IMR-90 (cell line): ENCODE measurements at regions not wholly inside any gene's neighbourhood (a gene's known extent, or its start where the extent isn't known, plus 50 kb on each side); places are given as distances from the start of the nearest gene placed in this dataset.

Experiments
- ATAC-seq: fragments of 200-7000 bp; cut with Tn5 transposase; 2 replicates; pipeline ENCODE4 v1.9.1; 2020; ENCODE audit warnings: low read depth, mild to moderate bottlenecking, moderate library complexity
- BruUV-seq: library from RNA; stranded (reverse); fragments of 400-500 nt; replicated peaks from 2 replicates; lab custom pipeline; 2021; lab: Mats Ljungman, UMichigan
- CTCF ChIA-PET: fragments of 300-600 bp; formaldehyde crosslinking; extraction: SDS; loops from one replicate; lab custom pipeline; 2021; ENCODE audit warnings: antibody characterized with exemption; lab: Yijun Ruan, JAX
- POLR2A ChIA-PET: fragments of 300-600 bp; sonication (Branson Sonifier 250); formaldehyde crosslinking; loops from one replicate; lab custom pipeline; 2022; ENCODE audit warnings: antibody characterized with exemption; ENCODE audit not compliant: unreplicated experiment; lab: Charles Lee
- DNase-seq: peaks from one replicate; pipeline ENCODE4 v3.0.0; 2013
- H2AFZ ChIP-seq: replicated peaks from 2 replicates; pipeline ENCODE3; 2013; ENCODE audit warnings: low read length, mild to moderate bottlenecking; ENCODE audit not compliant: poor library complexity
- H2AK5ac ChIP-seq: 2 replicates; pipeline ENCODE4 v1.6.1; 2013; ENCODE audit warnings: low read depth, low read length, inconsistent platforms
- H2AK9ac ChIP-seq: replicated peaks from 2 replicates; pipeline ENCODE3; 2013; ENCODE audit warnings: mild to moderate bottlenecking, low read depth, low read length, moderate library complexity; ENCODE audit not compliant: poor library complexity
- H2BK120ac ChIP-seq: 2 replicates; pipeline ENCODE4 v1.6.1; 2013; ENCODE audit warnings: low read depth, low read length, inconsistent platforms
- H2BK15ac ChIP-seq: 3 replicates; pipeline ENCODE4 v1.6.1; 2013; ENCODE audit warnings: low read depth, low read length, inconsistent platforms
- H2BK20ac ChIP-seq: 2 replicates; pipeline ENCODE4 v1.6.1; 2013; ENCODE audit warnings: low read depth, mild to moderate bottlenecking, inconsistent platforms, low read length, moderate library complexity
- H2BK5ac ChIP-seq: 2 replicates; pipeline ENCODE4 v1.6.1; 2013; ENCODE audit warnings: mild to moderate bottlenecking, low read depth, low read length, inconsistent platforms; ENCODE audit not compliant: poor library complexity, severe bottlenecking
- H3K14ac ChIP-seq: replicated peaks from 2 replicates; pipeline ENCODE4 v1.6.1; 2013; ENCODE audit warnings: low read depth, low read length, inconsistent platforms
- H3K18ac ChIP-seq: 2 replicates; pipeline ENCODE4 v1.6.1; 2013; ENCODE audit warnings: low read depth, low read length, control low read depth
- H3K23ac ChIP-seq: 2 replicates; pipeline ENCODE4 v1.6.1; 2013; ENCODE audit warnings: low read depth, low read length, inconsistent platforms
- H3K27ac ChIP-seq: 2 replicates; pipeline ENCODE4 v1.5.1; 2013; ENCODE audit warnings: mild to moderate bottlenecking, control low read depth, low read length; ENCODE audit not compliant: insufficient read depth
- H3K27me3 ChIP-seq: 2 replicates; pipeline ENCODE4 v1.6.1; 2013; ENCODE audit warnings: low read length; ENCODE audit not compliant: control insufficient read depth, insufficient read depth
- H3K36me3 ChIP-seq: 2 replicates; pipeline ENCODE4 v1.6.1; 2013; ENCODE audit warnings: low read length, mixed read lengths; ENCODE audit not compliant: control insufficient read depth, insufficient read depth
- H3K4ac ChIP-seq: 2 replicates; pipeline ENCODE4 v1.6.1; 2013; ENCODE audit warnings: low read depth, low read length, inconsistent platforms
- H3K4me1 ChIP-seq: 2 replicates; pipeline ENCODE4 v1.6.1; 2013; ENCODE audit warnings: low read length, mixed read lengths; ENCODE audit not compliant: control insufficient read depth, insufficient read depth
- H3K4me2 ChIP-seq: 2 replicates; pipeline ENCODE4 v1.6.1; 2013; ENCODE audit warnings: low read depth, mild to moderate bottlenecking, control low read depth, low read length, moderate library complexity
- H3K4me3 ChIP-seq: 2 replicates; pipeline ENCODE4 v1.5.1; 2013; ENCODE audit warnings: low read depth, mild to moderate bottlenecking, control low read depth, low read length, moderate library complexity; ENCODE audit not compliant: insufficient read depth
- H3K56ac ChIP-seq: 2 replicates; pipeline ENCODE4 v1.6.1; 2013; ENCODE audit warnings: low read length, inconsistent platforms; ENCODE audit not compliant: insufficient read depth; ENCODE audit errors: extremely low read depth
- H3K79me1 ChIP-seq, 2 experiments: 2 replicates each; pipeline ENCODE4 v1.6.1; 2013; ENCODE audit warnings: low read length in 2 of 2, inconsistent platforms in 1 of 2, low read depth in 1 of 2
- H3K9ac ChIP-seq: 2 replicates; pipeline ENCODE4 v1.6.1; 2013; ENCODE audit warnings: low read depth, low read length, control low read depth
- H3K9me1 ChIP-seq: 2 replicates; pipeline ENCODE4 v1.6.1; 2013; ENCODE audit warnings: low read length, inconsistent platforms; ENCODE audit not compliant: insufficient read depth
- H3K9me3 ChIP-seq: 2 replicates; pipeline ENCODE4 v1.6.1; 2013; ENCODE audit warnings: low read length; ENCODE audit not compliant: control insufficient read depth, insufficient read depth
- H4K20me1 ChIP-seq: 2 replicates; pipeline ENCODE4 v1.6.1; 2013; ENCODE audit warnings: low read length, inconsistent platforms; ENCODE audit not compliant: insufficient read depth
- H4K5ac ChIP-seq: 2 replicates; pipeline ENCODE4 v1.6.1; 2013; ENCODE audit warnings: mild to moderate bottlenecking, low read depth, low read length, control low read depth
- H4K8ac ChIP-seq, 2 experiments: 2 replicates each; pipeline ENCODE4 v1.6.1; 2013; ENCODE audit warnings: low read depth in 2 of 2, low read length in 2 of 2, control low read depth in 1 of 2, inconsistent platforms in 1 of 2
- H4K91ac ChIP-seq: 2 replicates; pipeline ENCODE4 v1.6.1; 2013; ENCODE audit warnings: low read depth, low read length, inconsistent platforms; ENCODE audit not compliant: insufficient read depth
- BHLHE40 ChIP-seq: fragments of 150-350 bp; IDR thresholded peaks from 2 replicates; pipeline ENCODE4 v1.6.1; 2016; ENCODE audit warnings: mild to moderate bottlenecking, low read depth, low read length
- MAFK ChIP-seq: IDR thresholded peaks from 2 replicates; pipeline ENCODE4 v1.6.1; 2012; ENCODE audit warnings: low read depth, low read length, improper control_type of control experiment
- MAZ ChIP-seq: IDR thresholded peaks from 2 replicates; pipeline ENCODE4 v1.6.1; 2012; ENCODE audit warnings: low read depth, mild to moderate bottlenecking, low read length, improper control_type of control experiment, moderate library complexity, borderline replicate concordance
- MXI1 ChIP-seq: IDR thresholded peaks from 2 replicates; pipeline ENCODE4 v1.6.1; 2012; ENCODE audit warnings: low read depth, mild to moderate bottlenecking, low read length, moderate library complexity, borderline replicate concordance
- NFE2L2 ChIP-seq: fragments of 150-350 bp; IDR thresholded peaks from 2 replicates; pipeline ENCODE4 v1.6.1; 2016; ENCODE audit warnings: low read depth, mild to moderate bottlenecking, low read length
- POLR2A ChIP-seq: IDR thresholded peaks from 2 replicates; pipeline ENCODE4 v1.6.1; 2012; ENCODE audit warnings: mild to moderate bottlenecking, low read depth, low read length
- RFX5 ChIP-seq: IDR thresholded peaks from 2 replicates; pipeline ENCODE4 v1.8.0; 2012; ENCODE audit warnings: low read depth, mild to moderate bottlenecking, low read length, moderate library complexity
- WGBS, 2 experiments: methylation state at CpG; one replicate each; pipeline versions ENCODE4 v1.1.5 to v1.1.7; 2013; ENCODE audit warnings: missing lambda C conversion rate in 2 of 2; ENCODE audit not compliant: insufficient read length in 1 of 2; ENCODE audit errors: extremely low coverage in 2 of 2; 5-methylcytosine and 5-hydroxymethylcytosine counted together
- dilution Hi-C: fragments of 300-500 bp; cut with HindIII; formaldehyde crosslinking; loops from one replicate; pipeline ENCODE4 v1.14.3; 2018; ENCODE audit warnings: low sequenced_read_pairs; ENCODE audit not compliant: unreplicated experiment
- in situ Hi-C: fragments of 300-500 bp; cut with MboI; formaldehyde crosslinking; loops from 3 replicates; pipeline ENCODE4 v1.14.3; 2019; ENCODE audit warnings: low sequenced_read_pairs, inconsistent platforms, mixed read lengths
- intact Hi-C: fragments of 100-400 bp; cut with micrococcal nuclease; formaldehyde crosslinking; loops from 2 replicates; pipeline ENCODE4 v1.10.0; 2022
- TF ChIP-seq, protein P1 (sequence below): fragments of 150-350 bp; IDR thresholded peaks from 2 replicates; pipeline ENCODE4 v1.6.1; 2017; ENCODE audit warnings: mild to moderate bottlenecking, antibody characterized with exemption, low read length, low read depth
- TF ChIP-seq, protein P2 (sequence below): fragments of 150-350 bp; IDR thresholded peaks from 2 replicates; pipeline ENCODE4 v1.6.1; 2016; ENCODE audit warnings: low read depth, mild to moderate bottlenecking, low read length, moderate library complexity, borderline replicate concordance

DNA sequence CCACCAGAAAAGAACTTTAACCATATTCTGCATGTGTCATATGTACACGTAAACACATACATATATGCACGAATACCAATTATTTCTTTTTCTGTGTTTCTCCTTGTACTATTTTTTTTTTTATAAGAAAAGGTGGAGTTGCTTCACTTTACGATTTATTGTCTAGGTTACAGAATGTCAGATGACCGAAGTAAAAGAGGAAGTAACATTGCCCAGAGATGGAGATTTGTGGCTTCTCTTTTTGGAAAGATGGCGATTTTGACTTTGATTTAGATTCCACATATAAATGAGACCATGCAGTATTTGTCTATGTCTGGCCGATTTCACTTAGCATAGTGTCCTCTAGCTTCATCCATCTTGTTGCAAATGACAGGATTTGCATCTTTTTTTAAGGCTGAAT, 293.1 kb downstream of the SV2B start:
- TF ChIP-seq MAFK (no peak), POLR2A (no peak), BHLHE40 (no peak), NFE2L2 (no peak), RFX5 (no peak), MXI1 (no peak), MAZ (no peak)
- TF ChIP-seq, protein P1, sequence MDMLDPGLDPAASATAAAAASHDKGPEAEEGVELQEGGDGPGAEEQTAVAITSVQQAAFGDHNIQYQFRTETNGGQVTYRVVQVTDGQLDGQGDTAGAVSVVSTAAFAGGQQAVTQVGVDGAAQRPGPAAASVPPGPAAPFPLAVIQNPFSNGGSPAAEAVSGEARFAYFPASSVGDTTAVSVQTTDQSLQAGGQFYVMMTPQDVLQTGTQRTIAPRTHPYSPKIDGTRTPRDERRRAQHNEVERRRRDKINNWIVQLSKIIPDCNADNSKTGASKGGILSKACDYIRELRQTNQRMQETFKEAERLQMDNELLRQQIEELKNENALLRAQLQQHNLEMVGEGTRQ: no peak
- TF ChIP-seq, protein P2, sequence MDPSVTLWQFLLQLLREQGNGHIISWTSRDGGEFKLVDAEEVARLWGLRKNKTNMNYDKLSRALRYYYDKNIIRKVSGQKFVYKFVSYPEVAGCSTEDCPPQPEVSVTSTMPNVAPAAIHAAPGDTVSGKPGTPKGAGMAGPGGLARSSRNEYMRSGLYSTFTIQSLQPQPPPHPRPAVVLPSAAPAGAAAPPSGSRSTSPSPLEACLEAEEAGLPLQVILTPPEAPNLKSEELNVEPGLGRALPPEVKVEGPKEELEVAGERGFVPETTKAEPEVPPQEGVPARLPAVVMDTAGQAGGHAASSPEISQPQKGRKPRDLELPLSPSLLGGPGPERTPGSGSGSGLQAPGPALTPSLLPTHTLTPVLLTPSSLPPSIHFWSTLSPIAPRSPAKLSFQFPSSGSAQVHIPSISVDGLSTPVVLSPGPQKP: no peak
- H4K8ac ChIP-seq: no peak overlapping the region
- H3K27me3 ChIP-seq: no peaks in the 10 kb centered on the region
- no peak overlapping the region for H3K27ac ChIP-seq
- H2AK9ac ChIP-seq: no peak overlapping the region
- dilution Hi-C loops: no loop called here
- in situ Hi-C loops: loop anchor here (10.0 kb wide), 1 partner anchor 58 kb away; no protein-coding TSS in a partner anchor
- no peaks in the 10 kb centered on the region for H3K36me3 ChIP-seq
- H2BK120ac ChIP-seq: no peak overlapping the region
- no peak overlapping the region for H2AFZ ChIP-seq
- no peaks in the 10 kb centered on the region for H3K9me1 ChIP-seq
- no peak overlapping the region for H3K18ac ChIP-seq
- no peak overlapping the region for H4K91ac ChIP-seq
- intact Hi-C loops: no loop called here
- H3K56ac ChIP-seq: no peak overlapping the region
- H2BK20ac ChIP-seq: no peak overlapping the region
- H2BK15ac ChIP-seq: no peak overlapping the region
- H3K14ac ChIP-seq: no peak overlapping the region
- ChIA-PET CTCF (no interaction called here), POLR2A (no interaction called here)
- no peak overlapping the region for H3K4me3 ChIP-seq
- no peak overlapping the region for H3K9ac ChIP-seq
- H3K23ac ChIP-seq: no peak overlapping the region
- ATAC-seq (no peak), DNase-seq (no peak)
- no peaks in the 10 kb centered on the region for H3K9me3 ChIP-seq
- no peak overlapping the region for H4K5ac ChIP-seq
- no CpG with 5 or more reads among the region's 6 CpGs for WGBS, 2 experiments
- no peaks in the 10 kb centered on the region for H3K4me1 ChIP-seq
- no peak overlapping the region for H2BK5ac ChIP-seq
- no peak overlapping the region for H2AK5ac ChIP-seq
- H4K20me1 ChIP-seq: no peaks in the 10 kb centered on the region
- H3K4ac ChIP-seq: no peak overlapping the region
- H3K79me1 ChIP-seq: no peaks in the 10 kb centered on the region
- no TSS peak for BruUV-seq
- no peak overlapping the region for H3K4me2 ChIP-seq
